GM18502 (cell line): ENCODE measurements at regions not wholly inside any gene's neighbourhood (a gene's known extent, or its start where the extent isn't known, plus 50 kb on each side); places are given as distances from the start of the nearest gene placed in this dataset.
"Not testable (repeated sequence)": the region's sequence is repeated elsewhere in the genome, so short reads cannot be mapped to it uniquely, and the experiment has no call there.

Source experiments
- ATAC-seq: cut with Tn5 transposase; IDR thresholded peaks from one replicate; pipeline ENCODE4 v1.9.1; 2021; ENCODE audit warnings: mild to moderate bottlenecking; ENCODE audit not compliant: unreplicated experiment, poor library complexity

DNA sequence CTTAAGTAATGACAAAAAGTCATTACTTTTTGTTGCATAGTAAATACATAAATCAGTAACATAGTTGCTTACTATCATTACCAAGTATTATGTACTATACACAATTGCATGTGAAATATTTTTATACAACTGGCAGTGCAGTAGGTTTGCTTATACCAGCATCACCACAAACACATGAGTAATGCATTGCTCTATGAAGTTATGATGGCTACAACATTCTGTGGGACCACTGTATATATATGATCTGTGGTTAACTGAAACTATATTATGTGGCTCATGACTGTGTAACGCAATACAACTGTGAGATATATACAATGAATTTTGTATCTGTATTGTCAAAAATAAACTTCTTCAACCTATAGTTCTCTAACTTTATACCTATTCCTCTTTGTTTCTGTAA is 113.7 kb upstream of the RBMS3 start:
- ATAC-seq, result no peak

DNA sequence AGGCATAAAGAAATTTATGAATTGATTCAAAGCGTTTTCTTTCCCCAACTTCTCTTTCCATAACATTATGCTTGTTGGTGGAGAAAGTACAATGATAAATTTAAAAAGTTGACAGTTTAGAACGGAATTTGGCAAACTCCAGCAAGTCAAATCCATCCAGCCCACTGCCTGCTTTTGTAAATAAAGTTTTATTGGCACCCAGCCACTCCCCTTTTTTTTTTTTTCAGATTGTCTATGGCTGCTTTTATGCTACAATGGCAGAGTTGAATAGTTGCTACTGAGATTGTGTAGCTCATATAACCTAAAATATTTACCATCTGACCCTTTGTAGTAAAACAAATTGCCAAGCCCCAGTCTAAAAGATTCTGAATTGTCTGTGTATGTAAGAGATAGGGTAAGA is 112.8 kb upstream of the RBMS3 start:
- ATAC-seq, result no peak

DNA sequence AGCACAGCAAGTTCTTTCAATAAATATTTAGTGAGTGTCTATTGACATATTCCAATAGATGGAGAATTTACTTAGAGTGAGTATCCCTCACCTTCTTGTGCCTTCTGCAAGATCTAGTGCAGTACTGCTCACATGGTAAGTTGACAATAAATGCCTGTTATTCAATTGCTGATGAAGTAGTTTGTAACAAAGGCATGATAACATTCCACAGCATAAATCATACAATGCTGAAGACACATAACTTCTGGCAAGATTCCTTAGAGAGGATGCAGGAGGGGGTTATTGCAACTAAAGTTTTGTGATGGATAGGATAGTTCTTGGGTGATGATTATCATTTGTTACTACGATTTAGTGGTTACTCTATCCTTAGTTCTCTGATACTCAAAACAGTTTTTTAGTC is 112.2 kb upstream of the RBMS3 start:
- no peak for ATAC-seq

DNA sequence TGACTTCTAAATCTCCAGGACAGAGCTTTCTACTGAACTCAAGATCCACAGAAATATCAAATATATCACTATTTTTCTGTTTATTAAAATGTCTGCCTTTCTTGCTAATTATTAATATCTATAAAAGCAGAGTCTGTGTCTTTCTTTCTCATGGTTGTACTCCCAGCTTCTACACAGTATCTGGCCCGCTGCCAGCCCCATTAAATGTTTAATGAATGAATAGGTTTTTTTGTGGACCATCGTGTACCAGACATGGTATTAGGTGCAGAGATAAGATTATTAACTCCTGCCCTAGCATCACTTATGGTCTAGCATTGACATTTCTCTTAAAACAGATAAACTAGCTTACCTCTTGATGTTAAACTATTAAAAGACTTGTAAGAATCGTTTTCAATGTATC is 111.4 kb upstream of the RBMS3 start:
- ATAC-seq, result no peak

DNA sequence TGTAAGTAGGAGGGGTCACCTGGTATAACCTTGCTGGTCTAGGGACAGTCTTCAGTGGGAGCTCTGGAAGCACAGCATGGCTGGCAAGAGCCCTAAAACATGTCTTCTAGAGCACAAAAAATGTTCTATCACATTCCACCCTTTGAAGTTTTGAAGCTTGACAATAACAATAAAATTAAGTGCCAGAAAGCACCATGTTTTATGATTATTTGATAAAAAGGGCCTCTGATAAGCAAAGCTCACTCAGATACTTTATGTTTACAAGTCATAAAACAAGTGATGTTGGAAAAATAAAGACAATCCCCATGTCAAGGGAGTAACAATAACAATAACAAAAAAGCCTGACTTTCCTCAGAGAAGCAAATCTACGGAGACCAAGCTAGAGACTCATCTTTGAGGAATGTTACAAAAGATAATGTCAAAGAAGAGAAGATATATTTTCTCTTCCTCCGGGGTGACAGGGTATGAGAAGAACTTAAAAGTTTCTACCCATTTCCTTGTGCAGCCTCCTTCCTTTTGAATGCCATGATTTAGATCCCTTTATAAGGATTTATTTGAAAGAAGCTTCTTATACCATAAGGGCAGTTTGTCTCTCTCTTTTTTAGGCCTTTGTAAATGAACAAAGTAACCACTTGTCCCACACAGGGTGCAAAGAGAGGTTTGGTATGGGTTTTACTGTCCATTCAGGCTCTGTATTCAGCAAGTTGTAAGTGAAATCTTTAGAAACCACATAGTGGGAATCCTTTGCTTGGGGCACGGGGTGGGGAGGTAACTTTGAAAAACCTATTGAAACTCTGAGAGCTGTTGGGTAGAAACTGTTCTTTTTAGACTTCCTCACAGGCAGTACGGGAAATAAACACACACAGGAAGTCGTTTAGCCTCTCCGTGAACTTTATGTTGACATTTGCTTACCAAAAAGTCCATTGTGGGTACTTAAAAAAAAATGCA is 109.6 kb upstream of the RBMS3 start:
- ATAC-seq, result peak; percentile 73

DNA sequence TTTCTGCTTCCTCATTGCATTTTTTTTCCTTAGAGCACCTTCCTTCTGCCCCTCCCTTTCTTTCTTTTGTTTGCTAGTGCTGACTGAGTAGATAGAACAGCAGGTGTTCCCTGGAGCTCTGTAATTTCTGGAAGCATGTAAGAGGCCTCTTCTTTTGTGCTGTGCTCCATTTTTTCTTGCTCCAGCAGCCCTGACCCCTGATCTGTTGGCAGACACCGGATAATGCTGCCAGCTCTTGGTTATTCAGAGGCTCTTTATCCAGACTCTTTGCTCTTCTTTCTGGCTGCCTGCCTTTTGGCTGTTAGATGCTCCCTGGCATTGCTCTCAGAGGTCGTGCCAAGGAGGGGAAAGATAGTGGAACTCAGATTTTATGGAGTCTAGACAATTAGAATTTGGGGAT is 104.4 kb upstream of the RBMS3 start:
- ATAC-seq, result no peak

DNA sequence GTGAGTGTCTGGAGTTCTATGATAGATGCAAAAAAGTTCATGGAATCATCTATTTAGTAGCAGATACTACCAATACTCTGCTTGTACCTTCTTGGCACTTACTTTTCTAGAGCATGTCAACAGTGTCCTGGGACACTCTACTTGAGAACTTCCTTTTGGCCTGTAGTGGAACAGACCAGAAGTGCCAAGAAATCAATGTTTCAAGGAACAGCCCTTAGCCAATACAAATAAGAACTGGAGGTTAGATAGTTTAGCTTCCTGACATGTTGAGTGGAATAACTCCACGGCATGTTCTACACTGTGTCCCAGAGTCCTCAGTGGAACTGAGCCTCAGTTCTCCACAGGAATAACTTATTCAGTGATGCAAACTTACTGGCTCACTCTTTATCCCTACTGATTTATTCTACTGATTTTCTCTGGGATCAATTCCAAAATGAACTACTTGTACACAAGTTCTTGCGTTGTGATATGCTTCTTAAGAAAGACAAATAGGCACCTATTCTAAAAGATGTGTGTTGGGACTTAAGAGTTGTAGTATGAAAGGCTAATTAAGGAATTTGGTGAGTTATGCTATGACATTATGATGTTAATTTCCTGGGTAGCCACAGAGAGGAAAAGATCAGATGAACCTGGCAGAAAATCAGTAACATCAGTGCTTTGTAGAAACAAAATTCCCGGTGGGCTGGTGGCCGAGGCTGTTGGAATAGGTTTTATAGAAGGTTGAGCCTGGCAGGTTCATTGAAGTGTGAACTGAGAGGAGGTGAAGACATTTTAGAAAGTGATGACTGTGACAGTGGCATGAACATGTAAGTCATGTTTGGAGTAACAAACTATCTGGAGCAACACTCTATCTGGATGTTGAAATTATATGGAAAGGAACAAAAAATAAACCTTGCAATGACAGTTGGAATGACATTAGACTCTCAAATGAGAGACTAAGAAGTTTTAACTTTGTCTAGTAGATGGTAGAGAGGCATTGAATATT is 101.8 kb upstream of the RBMS3 start:
- ATAC-seq, result no peak

DNA sequence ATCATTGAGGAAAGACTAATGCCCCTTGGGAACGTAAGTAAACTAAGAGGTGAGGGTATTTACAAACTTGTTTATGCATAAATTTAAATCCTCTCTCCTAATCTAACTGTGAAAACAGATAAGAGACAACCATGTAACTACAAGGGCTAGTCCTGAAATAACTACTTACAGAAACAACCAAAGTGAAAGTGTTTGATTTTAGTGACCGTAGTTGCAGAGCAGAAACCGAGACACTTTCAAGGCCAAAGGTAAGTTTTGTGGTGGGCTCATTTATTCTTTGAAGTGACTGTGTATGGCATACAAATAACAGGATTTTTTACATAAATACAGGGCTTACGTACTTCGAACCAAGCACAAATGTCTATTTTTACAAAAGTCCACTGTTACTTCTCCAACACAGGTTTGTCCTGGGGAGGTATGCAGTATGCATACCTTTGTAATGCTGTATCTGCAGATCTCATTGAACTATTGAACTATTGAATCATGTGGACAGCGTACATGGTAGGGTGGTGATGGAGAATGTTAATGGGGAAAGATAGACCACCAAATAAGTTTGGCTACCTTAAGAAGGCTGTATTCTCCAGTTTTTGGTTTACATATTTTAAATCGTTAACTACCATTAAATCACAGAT is 99.6 kb upstream of the RBMS3 start:
- ATAC-seq, result no peak

DNA sequence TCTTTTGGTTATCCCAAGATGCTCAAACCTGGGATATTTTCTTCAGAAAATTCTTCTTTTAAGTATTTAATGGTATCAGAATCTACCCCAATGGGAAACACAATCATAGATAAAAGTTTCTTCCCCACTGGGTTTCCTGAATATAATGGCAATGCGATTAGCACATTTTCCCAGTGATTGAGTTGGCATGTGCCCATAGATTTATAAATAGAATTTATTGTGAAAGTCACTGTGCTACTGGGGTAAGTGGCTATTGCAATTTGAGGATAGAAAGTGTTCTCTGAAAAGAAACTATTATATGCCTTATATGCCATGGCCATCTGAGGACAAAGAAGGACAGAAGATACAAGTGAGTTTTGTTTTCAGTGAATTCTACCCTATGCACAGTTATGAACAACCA is 99.0 kb upstream of the RBMS3 start:
- ATAC-seq, result no peak

DNA sequence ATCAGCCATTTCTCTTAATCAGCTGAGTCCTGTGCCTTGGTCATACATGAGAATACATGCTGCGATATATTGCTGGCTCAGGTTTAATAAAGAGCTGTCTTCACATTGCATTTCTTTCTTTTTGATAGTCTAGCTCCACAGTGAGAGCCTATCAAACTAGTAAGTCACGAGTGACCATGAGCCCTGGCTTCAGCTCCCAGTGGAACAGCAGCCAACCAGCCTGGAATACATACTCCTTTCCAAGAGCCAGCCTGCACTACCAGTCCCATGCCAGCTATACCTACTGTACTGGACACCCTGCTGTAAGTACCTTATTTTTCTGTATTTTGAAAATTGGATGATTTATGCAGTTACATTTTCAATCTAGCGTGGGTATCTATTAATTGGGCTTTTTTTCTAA is 98.0 kb upstream of the RBMS3 start:
- not testable (repeated sequence) for ATAC-seq

DNA sequence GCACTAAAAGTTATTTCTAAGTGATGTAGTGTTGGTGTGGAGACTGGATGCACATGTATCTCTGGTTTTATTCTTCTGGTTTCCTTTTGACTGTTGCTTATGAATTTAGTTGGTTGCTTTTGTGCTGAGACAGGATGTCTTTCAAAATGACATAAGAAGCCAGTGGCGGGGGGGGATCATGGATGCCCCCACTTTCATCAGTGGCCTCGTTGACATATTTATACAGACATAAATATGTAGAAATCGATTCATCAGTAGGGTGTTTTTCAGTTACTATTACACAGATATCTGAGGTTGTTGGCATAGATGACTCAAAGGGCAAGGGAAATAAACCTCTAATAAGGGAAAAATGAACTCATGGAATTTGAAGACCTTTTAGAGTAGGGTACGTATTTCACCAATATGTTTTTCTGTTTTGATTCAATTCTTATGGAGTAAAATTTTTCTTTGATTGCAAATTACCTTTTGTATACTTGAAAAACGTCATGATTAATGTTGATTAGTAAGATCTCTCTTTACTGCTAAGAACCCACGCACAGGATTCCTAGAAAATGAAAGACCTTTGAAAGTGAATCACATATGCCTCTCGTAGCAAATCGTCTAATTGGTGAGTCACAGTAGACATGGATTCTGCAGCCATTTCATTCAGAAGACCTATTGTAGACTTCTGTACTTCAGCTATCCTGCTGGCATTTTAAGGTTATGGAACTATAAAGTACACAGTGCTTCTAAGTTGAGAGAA is 97.4 kb upstream of the RBMS3 start:
- ATAC-seq, result no peak

DNA sequence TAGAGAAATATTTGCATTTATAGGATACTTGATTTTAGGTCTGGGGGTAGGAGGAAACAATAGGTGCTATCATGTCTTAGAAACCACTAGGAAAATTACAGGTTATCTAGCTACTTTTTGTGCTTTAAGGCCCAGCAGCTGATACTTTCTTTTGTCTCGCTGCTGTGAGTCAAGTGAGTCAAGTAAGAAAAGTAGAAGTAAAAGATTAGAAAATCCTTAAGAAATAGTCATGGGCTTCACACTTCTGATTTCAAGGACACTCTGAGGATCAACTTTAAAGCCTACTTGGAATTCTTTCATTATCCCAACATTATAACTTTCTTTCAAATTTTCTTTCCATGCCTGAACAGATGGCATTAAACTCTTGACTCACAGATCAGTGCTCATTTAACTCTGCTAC is 95.2 kb upstream of the RBMS3 start:
- ATAC-seq, result no peak

DNA sequence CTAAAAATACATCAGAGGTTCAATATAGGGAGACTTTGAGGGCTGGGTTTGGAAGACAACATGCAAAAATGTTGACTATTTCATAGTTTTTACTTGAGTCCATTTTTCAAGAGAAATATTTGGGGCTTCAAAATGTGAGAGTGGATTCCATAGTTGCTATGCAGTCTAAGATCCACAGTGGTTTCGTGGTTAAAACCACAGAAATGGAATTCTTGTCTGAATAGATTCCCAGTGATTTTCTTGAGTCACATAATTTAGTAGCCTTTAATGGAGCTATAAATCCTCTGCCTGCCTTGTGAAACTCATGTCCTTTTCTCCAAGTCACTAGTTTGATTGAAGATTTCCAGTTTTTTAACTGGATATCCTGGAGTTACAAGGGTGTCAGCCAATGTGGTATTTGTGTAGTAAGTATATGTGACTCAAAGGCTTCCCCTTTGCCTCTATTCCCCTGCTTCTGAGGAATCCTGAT is 94.7 kb upstream of the RBMS3 start:
- no peak for ATAC-seq

DNA sequence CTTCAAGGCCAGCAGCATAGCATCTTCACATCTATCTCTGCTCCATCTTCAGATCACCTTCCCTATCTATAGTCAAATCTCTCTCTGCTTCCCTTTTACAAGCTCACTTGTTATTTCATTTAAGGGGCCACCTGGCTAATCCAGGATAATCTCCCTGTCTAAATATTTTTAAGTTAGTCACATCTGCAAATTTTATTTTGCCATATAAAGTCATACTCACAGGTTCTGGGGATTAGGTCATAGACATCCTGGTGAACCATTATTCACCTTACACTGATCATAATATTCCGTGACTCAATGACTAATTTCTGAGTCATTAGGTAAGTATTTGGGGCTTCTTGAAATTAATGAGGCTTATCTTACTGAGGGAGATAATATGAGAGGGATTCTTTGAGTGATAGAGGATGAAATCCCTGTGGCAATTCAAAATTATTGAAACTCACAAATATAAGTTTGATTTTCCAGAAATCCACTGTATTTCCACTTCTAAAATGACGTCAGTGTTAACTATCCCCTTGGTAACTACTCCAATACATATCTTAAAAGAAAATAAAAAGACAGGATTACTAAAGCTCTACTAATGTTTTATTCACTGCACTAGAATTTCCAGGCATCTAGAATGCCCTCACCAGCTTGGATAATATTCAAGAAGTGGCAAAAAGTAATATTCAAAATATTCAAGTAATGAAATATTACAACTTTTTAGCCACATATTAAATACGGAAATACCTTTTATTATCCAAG is 93.7 kb upstream of the RBMS3 start:
- ATAC-seq, result no peak

DNA sequence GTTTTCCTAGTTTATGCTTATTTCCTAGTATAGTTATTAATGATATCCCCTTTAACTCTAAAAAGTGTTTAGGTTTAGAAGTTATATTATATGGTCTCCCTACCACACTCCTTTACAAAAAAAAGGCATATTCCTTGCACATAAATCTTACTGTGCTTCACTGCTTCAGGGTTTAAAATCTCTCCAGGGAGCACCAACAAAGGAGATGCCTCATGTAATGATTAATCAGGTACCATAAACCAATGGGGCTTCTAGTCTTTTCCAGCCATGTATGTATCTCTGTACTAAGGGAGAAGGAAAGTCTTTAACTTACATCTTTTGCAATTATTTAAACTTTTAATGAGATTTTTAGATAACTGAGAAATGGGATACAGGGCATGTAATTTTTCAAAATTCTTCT is 91.5 kb upstream of the RBMS3 start:
- no peak for ATAC-seq

DNA sequence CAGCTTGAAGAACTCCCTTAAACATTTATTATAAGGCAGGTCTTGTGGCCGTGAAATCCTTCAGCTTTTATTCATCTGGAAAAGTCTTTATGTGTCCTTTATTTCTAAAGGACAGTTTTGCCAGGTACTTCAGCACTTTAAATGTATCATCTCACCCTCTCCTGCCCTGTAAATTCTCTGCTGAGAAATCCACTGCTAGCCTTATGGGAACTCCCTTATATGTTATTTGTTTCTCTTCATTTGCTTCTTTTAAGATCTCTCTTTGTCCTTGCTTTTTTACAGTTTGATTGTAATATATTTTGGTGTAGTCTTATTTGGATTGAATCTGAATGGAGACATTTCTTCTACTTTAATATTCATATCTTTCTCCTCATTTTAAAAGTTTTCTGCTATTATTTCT is 86.7 kb upstream of the RBMS3 start:
- ATAC-seq, result no peak

DNA sequence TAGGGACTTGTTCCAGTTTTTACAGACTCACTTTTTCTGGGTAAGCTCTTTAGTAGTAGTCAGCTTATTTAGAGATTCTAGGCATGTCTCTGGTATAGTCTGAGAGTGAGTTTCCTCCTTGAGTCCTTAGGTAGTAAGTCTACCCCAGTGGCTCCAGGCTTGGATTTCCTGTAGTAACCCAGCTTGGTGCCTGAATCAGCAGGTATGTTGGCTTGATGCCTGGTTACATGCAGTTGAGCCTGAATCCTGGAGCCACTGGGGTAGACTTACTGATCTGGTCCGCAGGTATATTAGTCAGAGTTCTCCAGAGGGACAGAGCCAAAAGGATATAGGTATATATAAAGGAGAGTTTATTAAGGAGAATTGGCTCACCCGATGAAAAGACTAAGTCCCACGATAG is 85.8 kb upstream of the RBMS3 start:
- no peak for ATAC-seq

DNA sequence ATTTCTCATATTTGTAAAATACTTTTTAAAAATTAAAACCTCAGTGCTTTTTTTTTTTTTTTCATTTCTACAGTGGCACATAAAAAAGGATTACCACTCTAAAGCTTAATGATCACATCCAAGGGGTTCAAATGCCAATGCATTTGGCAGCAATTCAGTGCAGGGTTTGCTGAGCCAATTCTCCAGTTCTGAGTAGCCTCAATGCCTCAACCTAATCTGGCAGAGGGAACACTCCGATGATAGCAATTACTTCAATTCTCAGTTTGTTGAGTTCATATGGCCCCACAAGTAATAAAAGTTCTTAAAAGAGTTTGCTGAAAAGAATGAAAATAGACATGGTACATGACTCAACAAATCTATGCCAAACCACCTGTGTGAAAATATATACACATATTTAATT is 79.3 kb upstream of the RBMS3 start:
- ATAC-seq, result no peak

DNA sequence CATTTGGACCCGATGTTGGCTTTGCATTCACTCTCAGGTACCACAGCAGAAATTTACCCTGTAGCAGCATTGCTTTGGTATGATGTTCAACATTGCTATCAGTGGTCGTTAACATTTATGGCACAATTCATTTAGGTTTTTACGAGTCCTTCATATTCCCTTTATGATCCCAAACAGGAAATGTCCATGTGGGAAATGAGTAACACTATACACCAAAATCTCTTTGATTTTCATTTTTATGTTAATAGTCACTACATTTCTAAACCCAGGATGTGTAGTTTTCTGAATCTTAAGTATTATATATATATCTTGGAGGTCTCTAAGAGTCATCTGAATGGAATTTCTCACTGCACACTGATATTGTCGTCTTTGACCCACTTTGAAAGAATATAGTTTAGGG is 78.5 kb upstream of the RBMS3 start:
- no peak for ATAC-seq
